ENCODE measurements at regions not wholly inside any gene's neighbourhood (a gene's known extent, or its start where the extent isn't known, plus 50 kb on each side); places are given as distances from the start of the nearest gene placed in this dataset.

DNA sequence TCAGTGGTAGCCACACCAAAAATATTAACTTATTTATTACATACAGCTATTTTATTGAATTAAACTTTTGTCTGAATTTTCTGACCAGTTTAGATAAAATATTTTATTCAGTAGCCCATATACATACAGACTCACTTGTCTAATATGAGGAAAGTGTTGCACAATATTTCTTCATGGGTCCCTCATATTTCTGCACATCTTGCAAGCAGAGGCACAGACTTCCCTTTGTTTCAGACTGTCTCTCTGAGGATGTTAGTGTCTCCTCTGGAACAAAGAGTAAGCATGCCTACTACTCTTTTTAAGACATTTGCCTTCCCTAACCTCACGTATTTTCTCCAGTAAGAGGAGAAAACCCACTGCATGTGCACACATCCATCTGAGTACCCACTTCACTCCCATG is 81.2 kb downstream of the OR5AK2 start:
- TF ChIP-seq, protein P1, sequence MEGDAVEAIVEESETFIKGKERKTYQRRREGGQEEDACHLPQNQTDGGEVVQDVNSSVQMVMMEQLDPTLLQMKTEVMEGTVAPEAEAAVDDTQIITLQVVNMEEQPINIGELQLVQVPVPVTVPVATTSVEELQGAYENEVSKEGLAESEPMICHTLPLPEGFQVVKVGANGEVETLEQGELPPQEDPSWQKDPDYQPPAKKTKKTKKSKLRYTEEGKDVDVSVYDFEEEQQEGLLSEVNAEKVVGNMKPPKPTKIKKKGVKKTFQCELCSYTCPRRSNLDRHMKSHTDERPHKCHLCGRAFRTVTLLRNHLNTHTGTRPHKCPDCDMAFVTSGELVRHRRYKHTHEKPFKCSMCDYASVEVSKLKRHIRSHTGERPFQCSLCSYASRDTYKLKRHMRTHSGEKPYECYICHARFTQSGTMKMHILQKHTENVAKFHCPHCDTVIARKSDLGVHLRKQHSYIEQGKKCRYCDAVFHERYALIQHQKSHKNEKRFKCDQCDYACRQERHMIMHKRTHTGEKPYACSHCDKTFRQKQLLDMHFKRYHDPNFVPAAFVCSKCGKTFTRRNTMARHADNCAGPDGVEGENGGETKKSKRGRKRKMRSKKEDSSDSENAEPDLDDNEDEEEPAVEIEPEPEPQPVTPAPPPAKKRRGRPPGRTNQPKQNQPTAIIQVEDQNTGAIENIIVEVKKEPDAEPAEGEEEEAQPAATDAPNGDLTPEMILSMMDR (IDR thresholded peaks at IDR 0.05) = no peak
- TF ChIP-seq JUNB (IDR thresholded peaks at IDR 0.05) = no peak
- TF ChIP-seq BHLHE40 (IDR thresholded peaks at IDR 0.05; ENCODE audit: low read depth, low read length) = no peak
- TF ChIP-seq SREBF2 (IDR thresholded peaks at IDR 0.05) = no peak
- no peak for TF ChIP-seq KDM1A (IDR thresholded peaks at IDR 0.05; ENCODE audit: low read depth)
- TF ChIP-seq, protein P2, sequence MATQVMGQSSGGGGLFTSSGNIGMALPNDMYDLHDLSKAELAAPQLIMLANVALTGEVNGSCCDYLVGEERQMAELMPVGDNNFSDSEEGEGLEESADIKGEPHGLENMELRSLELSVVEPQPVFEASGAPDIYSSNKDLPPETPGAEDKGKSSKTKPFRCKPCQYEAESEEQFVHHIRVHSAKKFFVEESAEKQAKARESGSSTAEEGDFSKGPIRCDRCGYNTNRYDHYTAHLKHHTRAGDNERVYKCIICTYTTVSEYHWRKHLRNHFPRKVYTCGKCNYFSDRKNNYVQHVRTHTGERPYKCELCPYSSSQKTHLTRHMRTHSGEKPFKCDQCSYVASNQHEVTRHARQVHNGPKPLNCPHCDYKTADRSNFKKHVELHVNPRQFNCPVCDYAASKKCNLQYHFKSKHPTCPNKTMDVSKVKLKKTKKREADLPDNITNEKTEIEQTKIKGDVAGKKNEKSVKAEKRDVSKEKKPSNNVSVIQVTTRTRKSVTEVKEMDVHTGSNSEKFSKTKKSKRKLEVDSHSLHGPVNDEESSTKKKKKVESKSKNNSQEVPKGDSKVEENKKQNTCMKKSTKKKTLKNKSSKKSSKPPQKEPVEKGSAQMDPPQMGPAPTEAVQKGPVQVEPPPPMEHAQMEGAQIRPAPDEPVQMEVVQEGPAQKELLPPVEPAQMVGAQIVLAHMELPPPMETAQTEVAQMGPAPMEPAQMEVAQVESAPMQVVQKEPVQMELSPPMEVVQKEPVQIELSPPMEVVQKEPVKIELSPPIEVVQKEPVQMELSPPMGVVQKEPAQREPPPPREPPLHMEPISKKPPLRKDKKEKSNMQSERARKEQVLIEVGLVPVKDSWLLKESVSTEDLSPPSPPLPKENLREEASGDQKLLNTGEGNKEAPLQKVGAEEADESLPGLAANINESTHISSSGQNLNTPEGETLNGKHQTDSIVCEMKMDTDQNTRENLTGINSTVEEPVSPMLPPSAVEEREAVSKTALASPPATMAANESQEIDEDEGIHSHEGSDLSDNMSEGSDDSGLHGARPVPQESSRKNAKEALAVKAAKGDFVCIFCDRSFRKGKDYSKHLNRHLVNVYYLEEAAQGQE (IDR thresholded peaks at IDR 0.05) = no peak
- TF ChIP-seq MAFK (IDR thresholded peaks at IDR 0.05; ENCODE audit: partially characterized antibody) = no peak
- no peak for TF ChIP-seq RFX5 (IDR thresholded peaks at IDR 0.05)
- TF ChIP-seq POLR2A (IDR thresholded peaks at IDR 0.05; ENCODE audit: low read length) = no peak
- TF ChIP-seq, protein P3, sequence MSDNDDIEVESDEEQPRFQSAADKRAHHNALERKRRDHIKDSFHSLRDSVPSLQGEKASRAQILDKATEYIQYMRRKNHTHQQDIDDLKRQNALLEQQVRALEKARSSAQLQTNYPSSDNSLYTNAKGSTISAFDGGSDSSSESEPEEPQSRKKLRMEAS (IDR thresholded peaks at IDR 0.05) = no peak
- TF ChIP-seq, protein P4, sequence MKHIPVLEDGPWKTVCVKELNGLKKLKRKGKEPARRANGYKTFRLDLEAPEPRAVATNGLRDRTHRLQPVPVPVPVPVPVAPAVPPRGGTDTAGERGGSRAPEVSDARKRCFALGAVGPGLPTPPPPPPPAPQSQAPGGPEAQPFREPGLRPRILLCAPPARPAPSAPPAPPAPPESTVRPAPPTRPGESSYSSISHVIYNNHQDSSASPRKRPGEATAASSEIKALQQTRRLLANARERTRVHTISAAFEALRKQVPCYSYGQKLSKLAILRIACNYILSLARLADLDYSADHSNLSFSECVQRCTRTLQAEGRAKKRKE (CRISPR knock-in tag; IDR thresholded peaks at IDR 0.05; ENCODE audit: low read depth) = no peak
- TF ChIP-seq, protein P5, sequence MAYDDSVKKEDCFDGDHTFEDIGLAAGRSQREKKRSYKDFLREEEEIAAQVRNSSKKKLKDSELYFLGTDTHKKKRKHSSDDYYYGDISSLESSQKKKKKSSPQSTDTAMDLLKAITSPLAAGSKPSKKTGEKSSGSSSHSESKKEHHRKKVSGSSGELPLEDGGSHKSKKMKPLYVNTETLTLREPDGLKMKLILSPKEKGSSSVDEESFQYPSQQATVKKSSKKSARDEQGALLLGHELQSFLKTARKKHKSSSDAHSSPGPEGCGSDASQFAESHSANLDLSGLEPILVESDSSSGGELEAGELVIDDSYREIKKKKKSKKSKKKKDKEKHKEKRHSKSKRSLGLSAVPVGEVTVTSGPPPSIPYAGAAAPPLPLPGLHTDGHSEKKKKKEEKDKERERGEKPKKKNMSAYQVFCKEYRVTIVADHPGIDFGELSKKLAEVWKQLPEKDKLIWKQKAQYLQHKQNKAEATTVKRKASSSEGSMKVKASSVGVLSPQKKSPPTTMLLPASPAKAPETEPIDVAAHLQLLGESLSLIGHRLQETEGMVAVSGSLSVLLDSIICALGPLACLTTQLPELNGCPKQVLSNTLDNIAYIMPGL (CRISPR knock-in tag; IDR thresholded peaks at IDR 0.05; ENCODE audit: borderline replicate concordance) = no peak
- no peak for TF ChIP-seq SMC3 (IDR thresholded peaks at IDR 0.05)
- TF ChIP-seq RARB (CRISPR knock-in tag; IDR thresholded peaks at IDR 0.05) = no peak
